ENCODE measurements at regions not wholly inside any gene's neighbourhood (a gene's known extent, or its start where the extent isn't known, plus 50 kb on each side); places are given as distances from the start of the nearest gene placed in this dataset.
"Not testable (repeated sequence)": the region's sequence is repeated elsewhere in the genome, so short reads cannot be mapped to it uniquely, and the experiment has no call there.

DNA sequence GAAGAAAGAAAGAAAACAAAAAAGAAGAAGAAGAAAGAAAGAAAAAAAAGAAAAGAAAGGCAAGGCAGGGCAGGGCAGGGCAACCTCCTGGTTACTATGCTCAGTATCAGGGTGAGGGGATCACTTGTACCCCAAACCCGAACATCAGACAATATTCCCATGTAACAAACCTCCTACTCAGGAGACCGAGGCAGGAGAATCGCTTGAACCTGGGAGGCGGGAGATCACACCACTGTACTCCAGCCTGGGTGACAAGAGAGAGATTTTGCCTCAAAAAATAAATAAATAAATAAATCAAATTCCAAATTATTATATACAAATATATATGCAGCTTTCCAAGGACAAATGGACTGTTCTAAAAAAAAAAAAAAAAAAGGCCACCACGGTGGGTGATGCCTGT lies 138.8 kb upstream of the TPTE start:
- TF ChIP-seq, protein P1, sequence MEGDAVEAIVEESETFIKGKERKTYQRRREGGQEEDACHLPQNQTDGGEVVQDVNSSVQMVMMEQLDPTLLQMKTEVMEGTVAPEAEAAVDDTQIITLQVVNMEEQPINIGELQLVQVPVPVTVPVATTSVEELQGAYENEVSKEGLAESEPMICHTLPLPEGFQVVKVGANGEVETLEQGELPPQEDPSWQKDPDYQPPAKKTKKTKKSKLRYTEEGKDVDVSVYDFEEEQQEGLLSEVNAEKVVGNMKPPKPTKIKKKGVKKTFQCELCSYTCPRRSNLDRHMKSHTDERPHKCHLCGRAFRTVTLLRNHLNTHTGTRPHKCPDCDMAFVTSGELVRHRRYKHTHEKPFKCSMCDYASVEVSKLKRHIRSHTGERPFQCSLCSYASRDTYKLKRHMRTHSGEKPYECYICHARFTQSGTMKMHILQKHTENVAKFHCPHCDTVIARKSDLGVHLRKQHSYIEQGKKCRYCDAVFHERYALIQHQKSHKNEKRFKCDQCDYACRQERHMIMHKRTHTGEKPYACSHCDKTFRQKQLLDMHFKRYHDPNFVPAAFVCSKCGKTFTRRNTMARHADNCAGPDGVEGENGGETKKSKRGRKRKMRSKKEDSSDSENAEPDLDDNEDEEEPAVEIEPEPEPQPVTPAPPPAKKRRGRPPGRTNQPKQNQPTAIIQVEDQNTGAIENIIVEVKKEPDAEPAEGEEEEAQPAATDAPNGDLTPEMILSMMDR (IDR thresholded peaks at IDR 0.05) = not testable (repeated sequence)
- not testable (repeated sequence) for TF ChIP-seq POLR2A (IDR thresholded peaks at IDR 0.05)

Measured in body of pancreas (tissue), 4 donors.